Transverse colon (tissue), 4 donors: ENCODE measurements at regions not wholly inside any gene's neighbourhood (a gene's known extent, or its start where the extent isn't known, plus 50 kb on each side); places are given as distances from the start of the nearest gene placed in this dataset.

Source experiments
- DNase-seq: peaks from one replicate; pipeline ENCODE4 v3.0.0-alpha.2; 2019
- H3K27ac ChIP-seq, 4 donors: fragments of 200-600 bp; sonication (generic); 2 replicates each; pipeline ENCODE4 v1.5.1; 2016 to 2018; ENCODE audit warnings: inconsistent platforms in 4 of 4
- H3K27me3 ChIP-seq: fragments of 200-600 bp; sonication (generic); 2 replicates; pipeline ENCODE4 v1.5.1; 2017; ENCODE audit warnings: inconsistent platforms
- H3K36me3 ChIP-seq, 4 donors: fragments of 200-600 bp; sonication (generic); 2 replicates each; pipeline ENCODE4 v1.5.1; 2017 to 2019; ENCODE audit warnings: inconsistent platforms in 4 of 4
- H3K4me1 ChIP-seq, 4 donors: fragments of 200-600 bp; sonication (generic); 2 replicates each; pipeline ENCODE4 v1.5.1; 2017 to 2020; ENCODE audit warnings: inconsistent platforms in 4 of 4
- H3K4me3 ChIP-seq, 4 donors: fragments of 200-600 bp; sonication (generic); 1 replicate in 1 of 4; 2 replicates in 3 of 4; pipeline versions ENCODE4 v1.5.1 to v1.6.1; 2017 to 2019; ENCODE audit warnings: inconsistent platforms in 4 of 4
- H3K9me3 ChIP-seq, 2 donors: fragments of 200-600 bp; sonication (generic); 2 replicates each; pipeline ENCODE4 v1.5.1; 2017 to 2019; ENCODE audit warnings: inconsistent platforms in 2 of 2
- CTCF ChIP-seq, 5 experiments: fragments of 200-600 bp in 3 of 5; fragments of 450-650 bp in 2 of 5; sonication (generic) in 3 of 5; IDR thresholded peaks; 1 replicate in 2 of 5; 2 replicates in 3 of 5; pipeline ENCODE4 v1.5.1; 2016 to 2017; ENCODE audit warnings: antibody characterized with exemption in 5 of 5, inconsistent platforms in 3 of 5, mild to moderate bottlenecking in 2 of 5, moderate library complexity in 1 of 5
- EP300 ChIP-seq: sonication (generic); formaldehyde crosslinking; IDR thresholded peaks from one replicate; pipeline ENCODE4 v1.6.1; 2017; ENCODE audit warnings: antibody characterized with exemption, low read depth
- POLR2A ChIP-seq: fragments of 450-650 bp; IDR thresholded peaks from one replicate; pipeline ENCODE4 v1.6.1; 2016; ENCODE audit warnings: antibody characterized with exemption, mild to moderate bottlenecking, moderate library complexity
- POLR2AphosphoS5 ChIP-seq, 3 donors: sonication (generic); formaldehyde crosslinking; IDR thresholded peaks; one replicate each; pipeline ENCODE4 v1.6.1; 2016; ENCODE audit warnings: antibody characterized with exemption in 3 of 3
- WGBS, 2 donors: methylation state at CpG; one replicate each; pipeline ENCODE4 v1.1.5; 2018; ENCODE audit warnings: low coverage in 1 of 2; 5-methylcytosine and 5-hydroxymethylcytosine counted together
- in situ Hi-C, 4 donors: fragments of 200-750 bp; cut with MboI; loops; one replicate each; pipeline versions ENCODE4 v1.15.0 to v1.15.1; 2017; ENCODE audit warnings: low sequenced_read_pairs in 3 of 4, low pct_ligation_motif_present in 1 of 4, low pct_unique_long_range_greater_than_20kb in 1 of 4
- intact Hi-C: fragments of 100-400 bp; cut with DNase I; formaldehyde crosslinking; loops from one replicate; pipeline ENCODE4 v1.15.1; 2023; ENCODE audit warnings: low total_unique reads

DNA sequence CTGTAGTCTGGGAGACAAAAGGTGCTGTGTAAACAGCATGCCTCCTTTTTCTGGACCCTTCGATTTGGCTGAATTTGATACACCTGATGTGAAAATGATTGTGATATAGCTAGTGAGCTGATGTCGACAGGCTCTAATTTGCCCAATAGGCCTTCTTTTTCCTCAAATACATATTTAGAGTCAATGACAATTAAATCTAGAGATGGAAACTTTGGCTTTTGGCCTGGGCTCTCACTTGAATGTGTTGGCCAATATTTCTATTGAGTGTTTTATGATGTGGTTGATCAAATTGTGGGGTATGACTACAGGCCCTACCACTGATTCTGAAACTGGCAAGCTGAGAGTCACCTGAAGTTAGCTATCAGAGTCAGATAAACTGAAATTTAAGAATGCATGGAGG lies 151.8 kb upstream of the MEOX2 start:
- Histone ChIP-seq H3K4me1 (peaks cover 0 to 4% (median under 1%) of the 10 kb centered on the region in 4 donors), H3K27ac (no peak overlapping the region), H3K36me3 (no peaks in the 10 kb centered on the region), H3K27me3 (no peaks in the 10 kb centered on the region), H3K4me3 (no peak overlapping the region), H3K9me3 (no peaks in the 10 kb centered on the region)
- WGBS, 2 donors = 78 to 83% methylated on average over 1 to 2 of the region's 2 CpGs
- in situ Hi-C loops = no loop called here
- TF ChIP-seq CTCF (IDR thresholded peaks at IDR 0.05) = no peak
- TF ChIP-seq EP300 = no peak
- no peak for TF ChIP-seq POLR2A
- TF ChIP-seq POLR2AphosphoS5 (IDR thresholded peaks at IDR 0.05) = no peak
- DNase-seq = no peak
- intact Hi-C loops = no loop called here

DNA sequence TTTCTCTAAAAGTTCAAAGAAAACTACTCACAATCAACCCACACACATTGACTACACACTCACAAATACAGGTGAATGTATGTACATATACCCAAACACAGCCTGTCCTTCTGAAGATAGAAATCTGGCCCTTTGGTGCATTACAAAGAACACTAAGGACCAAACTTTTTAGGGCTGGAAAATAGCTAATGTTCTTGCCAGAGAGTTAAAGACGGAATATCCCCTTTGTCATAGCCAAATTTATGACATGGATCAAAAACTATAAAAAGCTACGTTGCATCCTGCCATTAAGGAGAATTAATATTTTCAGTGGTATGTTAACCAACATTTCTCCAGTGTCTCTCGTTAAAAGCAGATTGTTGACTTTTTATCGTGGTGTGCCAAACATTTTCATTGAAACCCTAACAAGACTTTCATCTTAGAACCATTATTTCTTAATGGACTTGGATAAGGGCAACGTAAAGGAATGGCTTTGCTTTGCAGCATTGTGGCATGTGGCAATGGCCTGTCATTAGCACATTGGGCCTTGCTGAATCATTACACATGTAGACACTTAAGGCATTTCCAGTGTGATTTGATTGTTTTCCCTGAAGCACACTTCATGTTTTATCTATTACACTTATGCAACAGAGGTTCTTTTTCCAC lies 150.9 kb upstream of the MEOX2 start:
- no peaks in the 10 kb centered on the region for H3K36me3 ChIP-seq
- in situ Hi-C loops = no loop called here
- intact Hi-C loops = no loop called here
- no peak overlapping the region for H3K27ac ChIP-seq
- H3K4me1 ChIP-seq = peaks cover 0 to 9% (median 4%) of the 10 kb centered on the region in 4 donors
- WGBS, 2 donors = 63 to 66% methylated on average over 5 of the region's 5 CpGs
- TF ChIP-seq POLR2AphosphoS5 (IDR thresholded peaks at IDR 0.05) = no peak
- no peak for TF ChIP-seq POLR2A
- TF ChIP-seq EP300 = no peak
- no peak for TF ChIP-seq CTCF (IDR thresholded peaks at IDR 0.05)
- DNase-seq = no peak
- H3K9me3 ChIP-seq = no peaks in the 10 kb centered on the region
- H3K27me3 ChIP-seq = no peaks in the 10 kb centered on the region
- H3K4me3 ChIP-seq = no peak overlapping the region

DNA sequence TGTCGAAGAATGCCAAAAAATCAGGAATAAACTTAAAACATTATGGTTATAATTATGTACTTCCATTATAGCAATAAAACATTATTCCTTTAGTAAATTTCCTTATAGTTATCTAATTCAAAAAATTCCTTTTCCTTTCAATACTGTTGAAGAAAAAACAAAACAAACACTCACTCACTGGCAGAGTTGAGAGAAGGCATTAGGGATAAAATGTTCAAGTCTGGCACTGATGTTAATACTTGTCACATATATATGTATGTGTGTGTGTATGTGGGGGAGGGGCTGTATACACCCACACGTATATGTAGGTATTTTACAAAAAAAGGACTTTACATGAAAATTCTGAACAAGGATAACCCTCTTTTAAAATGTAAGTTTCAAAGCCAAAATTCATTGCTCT lies 150.2 kb upstream of the MEOX2 start:
- H3K27me3 ChIP-seq = no peaks in the 10 kb centered on the region
- H3K9me3 ChIP-seq = no peaks in the 10 kb centered on the region
- WGBS, 2 donors = 71 to 81% methylated on average over 2 of the region's 2 CpGs
- H3K36me3 ChIP-seq = no peaks in the 10 kb centered on the region
- no peak overlapping the region for H3K4me3 ChIP-seq
- intact Hi-C loops (no loop called here), in situ Hi-C loops (no loop called here)
- no peak overlapping the region for H3K27ac ChIP-seq
- H3K4me1 ChIP-seq = peaks cover 0 to 9% (median 4%) of the 10 kb centered on the region in 4 donors
- TF ChIP-seq POLR2AphosphoS5 (IDR thresholded peaks at IDR 0.05) = no peak
- TF ChIP-seq CTCF (IDR thresholded peaks at IDR 0.05) = no peak
- no peak for TF ChIP-seq POLR2A
- no peak for TF ChIP-seq EP300
- no peak for DNase-seq

DNA sequence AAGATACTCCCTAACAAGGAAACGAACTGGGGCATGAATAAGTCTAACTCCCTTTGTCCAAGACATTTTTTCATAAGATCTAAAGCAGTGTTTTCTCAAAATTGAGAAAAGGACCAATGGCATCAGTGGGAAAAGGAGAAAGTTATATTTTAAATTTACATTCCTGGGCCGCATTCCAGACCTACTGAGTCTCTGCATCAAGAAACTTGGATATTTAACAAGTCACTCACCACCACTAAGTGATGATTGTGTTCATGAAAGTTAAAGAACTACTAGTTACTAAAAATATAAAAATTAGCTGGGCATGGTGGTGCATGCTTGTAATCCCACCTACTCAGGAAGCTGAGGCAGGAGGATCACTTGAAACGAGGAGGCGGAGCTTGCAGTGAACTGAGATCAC lies 149.6 kb upstream of the MEOX2 start:
- intact Hi-C loops = no loop called here
- Histone ChIP-seq H3K4me1 (peaks cover 0 to 9% (median 4%) of the 10 kb centered on the region in 4 donors), H3K27me3 (no peaks in the 10 kb centered on the region), H3K36me3 (no peaks in the 10 kb centered on the region), H3K27ac (no peak overlapping the region), H3K4me3 (no peak overlapping the region), H3K9me3 (no peaks in the 10 kb centered on the region)
- TF ChIP-seq POLR2A (no peak), CTCF (IDR thresholded peaks at IDR 0.05) (no peak), POLR2AphosphoS5 (IDR thresholded peaks at IDR 0.05) (no peak), EP300 (no peak)
- in situ Hi-C loops = no loop called here
- no peak for DNase-seq
- WGBS, 2 donors = 83 to 93% methylated on average over 2 to 4 of the region's 4 CpGs
